Transverse colon (tissue), 4 donors: ENCODE measurements at regions not wholly inside any gene's neighbourhood (a gene's known extent, or its start where the extent isn't known, plus 50 kb on each side); places are given as distances from the start of the nearest gene placed in this dataset.

Experiments
- DNase-seq: peaks from one replicate; pipeline ENCODE4 v3.0.0-alpha.2; 2019
- H3K27ac ChIP-seq, 4 donors: fragments of 200-600 bp; sonication (generic); 2 replicates each; pipeline ENCODE4 v1.5.1; 2016 to 2018; ENCODE audit warnings: inconsistent platforms in 4 of 4
- H3K27me3 ChIP-seq: fragments of 200-600 bp; sonication (generic); 2 replicates; pipeline ENCODE4 v1.5.1; 2017; ENCODE audit warnings: inconsistent platforms
- H3K36me3 ChIP-seq, 4 donors: fragments of 200-600 bp; sonication (generic); 2 replicates each; pipeline ENCODE4 v1.5.1; 2017 to 2019; ENCODE audit warnings: inconsistent platforms in 4 of 4
- H3K4me1 ChIP-seq, 4 donors: fragments of 200-600 bp; sonication (generic); 2 replicates each; pipeline ENCODE4 v1.5.1; 2017 to 2020; ENCODE audit warnings: inconsistent platforms in 4 of 4
- H3K4me3 ChIP-seq, 4 donors: fragments of 200-600 bp; sonication (generic); 1 replicate in 1 of 4; 2 replicates in 3 of 4; pipeline versions ENCODE4 v1.5.1 to v1.6.1; 2017 to 2019; ENCODE audit warnings: inconsistent platforms in 4 of 4
- H3K9me3 ChIP-seq, 2 donors: fragments of 200-600 bp; sonication (generic); 2 replicates each; pipeline ENCODE4 v1.5.1; 2017 to 2019; ENCODE audit warnings: inconsistent platforms in 2 of 2
- CTCF ChIP-seq, 5 experiments: fragments of 200-600 bp in 3 of 5; fragments of 450-650 bp in 2 of 5; sonication (generic) in 3 of 5; IDR thresholded peaks; 1 replicate in 2 of 5; 2 replicates in 3 of 5; pipeline ENCODE4 v1.5.1; 2016 to 2017; ENCODE audit warnings: antibody characterized with exemption in 5 of 5, inconsistent platforms in 3 of 5, mild to moderate bottlenecking in 2 of 5, moderate library complexity in 1 of 5
- EP300 ChIP-seq: sonication (generic); formaldehyde crosslinking; IDR thresholded peaks from one replicate; pipeline ENCODE4 v1.6.1; 2017; ENCODE audit warnings: antibody characterized with exemption, low read depth
- POLR2A ChIP-seq: fragments of 450-650 bp; IDR thresholded peaks from one replicate; pipeline ENCODE4 v1.6.1; 2016; ENCODE audit warnings: antibody characterized with exemption, mild to moderate bottlenecking, moderate library complexity
- POLR2AphosphoS5 ChIP-seq, 3 donors: sonication (generic); formaldehyde crosslinking; IDR thresholded peaks; one replicate each; pipeline ENCODE4 v1.6.1; 2016; ENCODE audit warnings: antibody characterized with exemption in 3 of 3
- WGBS, 2 donors: methylation state at CpG; one replicate each; pipeline ENCODE4 v1.1.5; 2018; ENCODE audit warnings: low coverage in 1 of 2; 5-methylcytosine and 5-hydroxymethylcytosine counted together
- in situ Hi-C, 4 donors: fragments of 200-750 bp; cut with MboI; loops; one replicate each; pipeline versions ENCODE4 v1.15.0 to v1.15.1; 2017; ENCODE audit warnings: low sequenced_read_pairs in 3 of 4, low pct_ligation_motif_present in 1 of 4, low pct_unique_long_range_greater_than_20kb in 1 of 4
- intact Hi-C: fragments of 100-400 bp; cut with DNase I; formaldehyde crosslinking; loops from one replicate; pipeline ENCODE4 v1.15.1; 2023; ENCODE audit warnings: low total_unique reads

GRCh38 chr6:91816335-91816734 lies 1229.5 kb upstream of the MAP3K7 start:
- no peak for DNase-seq
- intact Hi-C loops (no loop called here), in situ Hi-C loops (no loop called here)
- Histone ChIP-seq H3K27me3 (no peaks in the 10 kb centered on the region), H3K9me3 (no peaks in the 10 kb centered on the region), H3K4me1 (no peaks in the 10 kb centered on the region), H3K27ac (no peak overlapping the region), H3K4me3 (no peak overlapping the region), H3K36me3 (no peaks in the 10 kb centered on the region)
- TF ChIP-seq CTCF (IDR thresholded peaks at IDR 0.05) (no peak), EP300 (no peak)
- WGBS, 2 donors, result 94 to 96% methylated on average over 18 of the region's 18 CpGs

GRCh38 chr6:91813641-91814040 lies 1226.8 kb upstream of the MAP3K7 start:
- Histone ChIP-seq H3K9me3 (no peaks in the 10 kb centered on the region), H3K4me3 (no peak overlapping the region), H3K4me1 (no peaks in the 10 kb centered on the region), H3K27me3 (no peaks in the 10 kb centered on the region), H3K36me3 (no peaks in the 10 kb centered on the region), H3K27ac (no peak overlapping the region)
- WGBS, 2 donors, result 72 to 79% methylated on average over 3 of the region's 3 CpGs
- TF ChIP-seq POLR2A (no peak), EP300 (no peak), CTCF (IDR thresholded peaks at IDR 0.05) (no peak), POLR2AphosphoS5 (IDR thresholded peaks at IDR 0.05) (no peak)
- in situ Hi-C loops, result no loop called here
- DNase-seq, result no peak
- intact Hi-C loops, result no loop called here

- no peaks in the 10 kb centered on the region for H3K36me3 ChIP-seq
- H3K9me3 ChIP-seq, result no peaks in the 10 kb centered on the region
- DNase-seq, result no peak
- H3K27ac ChIP-seq, result no peak overlapping the region
- 0 to 11% methylated on average over 1 of the region's 1 CpG for WGBS, 2 donors
- TF ChIP-seq CTCF (IDR thresholded peaks at IDR 0.05) (no peak), EP300 (no peak), POLR2A (no peak), POLR2AphosphoS5 (IDR thresholded peaks at IDR 0.05) (no peak)
- in situ Hi-C loops (no loop called here), intact Hi-C loops (no loop called here)
- no peak overlapping the region for H3K4me3 ChIP-seq
- H3K27me3 ChIP-seq, result no peaks in the 10 kb centered on the region
- no peaks in the 10 kb centered on the region for H3K4me1 ChIP-seq
Observed at GRCh38 chr6:91812596-91813274, 1225.9 kb upstream of the MAP3K7 start.

- in situ Hi-C loops (no loop called here), intact Hi-C loops (no loop called here)
- 77 to 79% methylated on average over 3 of the region's 3 CpGs for WGBS, 2 donors
- no peak for DNase-seq
- Histone ChIP-seq H3K27me3 (no peaks in the 10 kb centered on the region), H3K4me1 (no peaks in the 10 kb centered on the region), H3K9me3 (no peaks in the 10 kb centered on the region), H3K27ac (no peak overlapping the region), H3K36me3 (no peaks in the 10 kb centered on the region), H3K4me3 (no peak overlapping the region)
- no peak for TF ChIP-seq CTCF (IDR thresholded peaks at IDR 0.05)
- TF ChIP-seq POLR2A, result no peak
- no peak for TF ChIP-seq EP300
- no peak for TF ChIP-seq POLR2AphosphoS5 (IDR thresholded peaks at IDR 0.05)
Observed at GRCh38 chr6:91804981-91805380, 1218.1 kb upstream of the MAP3K7 start.
